Duodenal mucosa (tissue), 2 donors: ENCODE measurements at regions not wholly inside any gene's neighbourhood (a gene's known extent, or its start where the extent isn't known, plus 50 kb on each side); places are given as distances from the start of the nearest gene placed in this dataset.

ENCODE experiments used
- H3K27ac ChIP-seq: one replicate; pipeline ENCODE4 v1.7.0; 2013; ENCODE audit warnings: low read depth, low read length
- H3K27me3 ChIP-seq, 2 donors: one replicate each; pipeline ENCODE4 v1.7.0; 2013; ENCODE audit warnings: low read length in 2 of 2, control low read depth in 1 of 2; ENCODE audit not compliant: insufficient read depth in 2 of 2, control insufficient read depth in 1 of 2
- H3K36me3 ChIP-seq, 2 donors: one replicate each; pipeline ENCODE4 v1.7.0; 2013; ENCODE audit warnings: low read length in 2 of 2, control low read depth in 1 of 2; ENCODE audit not compliant: insufficient read depth in 2 of 2, control insufficient read depth in 1 of 2
- H3K4me1 ChIP-seq, 2 donors: one replicate each; pipeline ENCODE4 v1.7.0; 2013; ENCODE audit warnings: low read length in 2 of 2, control low read depth in 1 of 2; ENCODE audit not compliant: insufficient read depth in 2 of 2, control insufficient read depth in 1 of 2
- H3K4me3 ChIP-seq, 2 donors: one replicate each; pipeline ENCODE4 v1.7.0; 2013; ENCODE audit warnings: low read length in 2 of 2, low read depth in 1 of 2
- H3K9ac ChIP-seq, 2 donors: one replicate each; pipeline ENCODE4 v1.7.0; 2013; ENCODE audit warnings: low read length in 2 of 2, low read depth in 1 of 2
- H3K9me3 ChIP-seq, 2 donors: one replicate each; pipeline ENCODE4 v1.7.0; 2013; ENCODE audit warnings: low read length in 2 of 2, control low read depth in 1 of 2; ENCODE audit not compliant: control insufficient read depth in 1 of 2

DNA sequence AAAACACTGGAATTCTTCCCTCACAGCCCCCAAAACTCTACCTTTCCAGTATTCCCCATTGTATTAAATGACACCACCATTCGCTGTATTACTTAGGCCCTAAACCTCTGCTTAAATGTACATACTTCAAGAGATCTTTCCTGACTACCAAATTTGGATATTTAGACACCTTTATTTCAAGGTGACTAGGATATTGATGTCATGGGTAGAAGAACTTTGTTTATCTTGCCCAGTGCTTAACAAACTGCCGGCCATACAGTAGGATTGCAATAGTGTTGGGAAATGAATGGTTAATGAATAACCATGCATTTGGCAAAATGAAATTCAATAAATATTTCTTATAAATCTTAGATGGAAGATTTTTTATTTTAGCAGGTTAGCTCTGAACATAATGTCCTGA, 86.2 kb upstream of the CA10 start:
- Histone ChIP-seq H3K36me3 (no peaks in the 10 kb centered on the region), H3K27ac (no peak overlapping the region), H3K9me3 (no peaks in the 10 kb centered on the region), H3K27me3 (no peaks in the 10 kb centered on the region), H3K4me1 (no peaks in the 10 kb centered on the region), H3K4me3 (no peak overlapping the region), H3K9ac (no peak overlapping the region)

DNA sequence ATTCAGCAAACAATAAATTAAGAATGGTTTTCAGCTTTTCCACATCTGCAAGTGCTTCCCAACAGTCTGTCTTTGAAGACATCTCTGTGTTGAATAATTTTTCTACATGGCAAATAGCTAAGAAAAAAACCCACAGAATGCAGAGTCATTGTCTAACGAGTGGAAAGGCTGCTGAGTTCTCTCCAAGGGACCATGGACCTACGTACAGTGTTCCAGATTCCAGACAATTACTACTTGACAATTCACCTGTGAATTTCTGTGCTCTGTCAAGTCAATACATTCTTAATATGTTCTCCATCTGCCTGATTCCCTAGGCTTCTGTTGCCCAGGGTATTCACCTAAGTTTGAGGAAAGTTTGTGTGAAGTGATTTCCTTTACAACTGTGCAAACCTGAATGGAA, 83.8 kb upstream of the CA10 start:
- Histone ChIP-seq H3K4me1 (no peaks in the 10 kb centered on the region), H3K36me3 (no peaks in the 10 kb centered on the region)

DNA sequence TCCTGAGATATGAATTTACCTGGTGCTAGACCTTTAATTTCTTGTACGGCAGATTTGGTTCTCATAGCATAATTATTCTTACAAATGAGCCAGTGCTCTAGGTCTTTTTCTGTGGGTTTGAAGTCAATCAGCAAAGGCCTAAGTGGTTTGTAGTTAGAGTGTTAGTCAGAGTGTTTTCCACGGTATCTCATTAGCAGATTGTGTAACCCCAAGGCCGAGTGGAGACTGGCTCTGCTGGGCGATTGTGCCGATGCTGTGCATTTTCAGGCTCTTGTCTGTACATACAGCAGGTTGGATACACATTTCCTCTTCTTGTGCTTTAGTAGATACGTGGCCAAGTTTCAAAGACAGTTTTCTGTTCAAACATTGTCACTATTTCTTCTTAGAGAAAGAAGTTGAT, 78.6 kb upstream of the CA10 start:
- Histone ChIP-seq H3K36me3 (no peaks in the 10 kb centered on the region), H3K27me3 (no peaks in the 10 kb centered on the region), H3K9ac (no peak overlapping the region), H3K4me3 (no peak overlapping the region), H3K9me3 (no peaks in the 10 kb centered on the region), H3K27ac (no peak overlapping the region), H3K4me1 (no peaks in the 10 kb centered on the region)

More for the DNA sequence above, 83.8 kb upstream of the CA10 start:
- H3K27me3 ChIP-seq, result no peaks in the 10 kb centered on the region
- H3K9me3 ChIP-seq, result no peaks in the 10 kb centered on the region
- H3K27ac ChIP-seq, result no peak overlapping the region
- no peak overlapping the region for H3K9ac ChIP-seq
- H3K4me3 ChIP-seq, result no peak overlapping the region

DNA sequence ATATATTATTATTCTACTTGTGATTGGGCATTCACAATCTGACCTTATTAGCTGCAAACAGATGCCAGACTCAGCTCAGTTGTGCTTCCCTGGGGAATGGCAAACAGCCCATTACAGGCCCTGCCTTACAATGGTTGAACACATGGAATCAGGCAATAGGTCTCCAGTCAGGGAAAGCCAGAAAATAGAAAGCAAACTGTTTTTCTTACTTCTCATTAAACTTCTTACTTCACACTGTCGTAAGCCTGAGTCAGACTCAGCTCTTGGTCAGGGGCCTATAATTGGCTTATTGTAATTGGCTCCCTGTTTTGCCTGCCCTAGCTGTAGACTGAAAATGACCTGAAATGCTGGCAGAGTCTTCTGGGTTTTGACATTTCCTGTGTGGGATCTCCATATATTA, 77.0 kb upstream of the CA10 start:
- Histone ChIP-seq H3K9ac (no peak overlapping the region), H3K27me3 (no peaks in the 10 kb centered on the region), H3K4me1 (no peaks in the 10 kb centered on the region), H3K4me3 (no peak overlapping the region), H3K36me3 (no peaks in the 10 kb centered on the region), H3K9me3 (no peaks in the 10 kb centered on the region), H3K27ac (no peak overlapping the region)

DNA sequence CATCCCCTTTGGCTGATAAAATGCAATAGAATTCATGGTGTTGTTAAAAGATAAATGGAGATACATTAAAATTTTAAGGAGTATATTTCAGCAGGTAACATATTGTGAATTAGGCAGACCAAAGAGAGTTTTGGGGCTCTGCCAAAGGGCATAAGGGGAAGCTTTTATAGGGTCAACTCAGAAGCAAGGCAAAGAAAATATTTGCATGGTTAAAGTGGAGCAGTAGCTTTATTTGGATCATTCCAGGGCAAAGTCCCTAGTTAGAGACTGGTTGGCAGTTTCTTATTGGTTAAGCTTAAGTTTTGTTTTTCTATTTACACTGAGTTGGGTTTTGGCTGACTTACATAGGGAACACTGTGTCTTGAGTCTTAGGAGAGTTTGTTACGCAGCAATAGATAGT, 75.1 kb upstream of the CA10 start:
- H3K9ac ChIP-seq, result no peak overlapping the region
- H3K27ac ChIP-seq, result no peak overlapping the region
- H3K27me3 ChIP-seq, result no peaks in the 10 kb centered on the region
- no peaks in the 10 kb centered on the region for H3K4me1 ChIP-seq
- no peaks in the 10 kb centered on the region for H3K9me3 ChIP-seq
- no peak overlapping the region for H3K4me3 ChIP-seq
- no peaks in the 10 kb centered on the region for H3K36me3 ChIP-seq

DNA sequence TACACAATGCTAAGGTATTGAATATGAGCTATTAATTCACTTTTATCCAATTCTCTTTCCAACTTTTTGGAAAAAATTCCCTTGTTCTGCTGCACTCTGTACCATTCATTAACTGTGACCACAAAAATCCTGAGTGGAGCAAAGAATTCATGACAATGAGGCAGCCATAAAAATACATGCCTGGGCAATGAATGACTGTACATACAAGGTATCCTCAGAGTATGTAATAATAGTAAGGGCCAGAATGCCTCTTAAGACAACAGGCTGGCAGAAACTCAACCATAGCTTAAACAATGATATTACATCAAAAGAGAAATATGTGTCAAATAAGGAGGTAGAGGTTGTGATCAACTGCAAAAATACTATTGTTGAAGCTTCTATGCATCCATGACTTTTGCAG, 74.7 kb upstream of the CA10 start:
- Histone ChIP-seq H3K9me3 (no peaks in the 10 kb centered on the region), H3K4me1 (no peaks in the 10 kb centered on the region), H3K27me3 (no peaks in the 10 kb centered on the region), H3K27ac (no peak overlapping the region), H3K36me3 (no peaks in the 10 kb centered on the region), H3K4me3 (no peak overlapping the region), H3K9ac (no peak overlapping the region)

DNA sequence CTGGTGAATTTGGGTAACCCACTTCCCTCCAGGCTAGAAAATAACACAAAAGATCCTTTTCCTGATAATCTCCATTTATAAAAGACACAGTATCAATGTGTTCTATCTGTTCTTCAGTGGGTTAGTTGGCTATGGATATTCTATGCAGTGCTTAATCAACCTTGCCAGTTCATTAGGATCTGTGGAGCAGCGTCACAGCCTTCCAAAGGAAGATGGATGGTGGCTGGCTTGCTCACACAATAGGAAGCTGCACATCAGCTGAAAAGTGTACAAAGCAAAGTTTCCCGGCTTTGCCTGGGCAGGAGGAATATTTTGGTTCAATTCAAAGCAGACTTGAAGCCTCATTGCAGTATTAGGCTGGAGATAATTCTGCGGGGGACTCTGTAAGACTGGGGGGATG, 70.3 kb upstream of the CA10 start:
- Histone ChIP-seq H3K27me3 (no peaks in the 10 kb centered on the region), H3K4me1 (no peaks in the 10 kb centered on the region), H3K9me3 (no peaks in the 10 kb centered on the region), H3K9ac (no peak overlapping the region), H3K27ac (no peak overlapping the region), H3K36me3 (no peaks in the 10 kb centered on the region), H3K4me3 (no peak overlapping the region)

DNA sequence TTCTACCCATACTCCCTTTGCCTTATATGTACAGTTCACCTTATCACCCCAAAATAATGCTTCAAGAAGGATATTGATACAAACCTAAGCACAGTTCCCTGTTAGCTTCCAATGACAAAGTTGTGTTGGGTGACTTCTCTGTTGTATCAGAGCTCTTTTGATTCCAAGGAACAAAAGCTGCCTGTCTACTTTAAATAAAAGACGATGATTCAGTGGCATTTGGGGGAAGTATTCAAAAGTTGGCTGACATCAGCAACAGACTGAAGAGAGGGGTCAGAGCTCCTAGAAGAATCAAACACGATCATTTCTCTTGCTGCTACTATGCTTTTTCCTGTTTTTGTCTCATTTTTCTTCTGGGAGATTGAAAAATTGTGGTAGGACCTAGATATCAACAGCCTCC, 69.4 kb upstream of the CA10 start:
- no peak overlapping the region for H3K27ac ChIP-seq

DNA sequence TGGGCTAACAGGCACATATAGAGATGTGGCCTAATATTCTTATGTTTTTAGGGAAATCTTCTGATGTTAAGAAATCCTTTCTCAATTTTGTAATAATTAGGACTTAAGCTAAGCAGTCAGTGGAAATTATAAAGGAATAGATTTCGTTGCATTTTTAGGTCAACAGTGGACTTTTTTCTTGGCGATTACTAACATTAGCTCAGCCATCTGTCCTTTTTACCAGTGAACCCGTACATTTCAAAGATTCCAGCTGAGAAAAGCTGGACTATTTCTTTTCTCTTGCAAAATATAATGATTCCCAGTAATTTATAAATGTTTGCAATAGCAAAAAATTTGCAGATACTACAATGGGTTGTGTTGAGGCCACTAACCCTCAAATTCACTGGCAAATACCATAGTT, 54.9 kb upstream of the CA10 start:
- Histone ChIP-seq H3K27ac (no peak overlapping the region), H3K4me1 (no peaks in the 10 kb centered on the region), H3K36me3 (no peaks in the 10 kb centered on the region), H3K4me3 (no peak overlapping the region), H3K9ac (no peak overlapping the region), H3K27me3 (no peaks in the 10 kb centered on the region), H3K9me3 (no peaks in the 10 kb centered on the region)

More for the DNA sequence above, 69.4 kb upstream of the CA10 start:
- no peaks in the 10 kb centered on the region for H3K27me3 ChIP-seq
- no peak overlapping the region for H3K9ac ChIP-seq
- no peak overlapping the region for H3K4me3 ChIP-seq
- H3K9me3 ChIP-seq, result no peaks in the 10 kb centered on the region
- no peaks in the 10 kb centered on the region for H3K36me3 ChIP-seq
- no peaks in the 10 kb centered on the region for H3K4me1 ChIP-seq

DNA sequence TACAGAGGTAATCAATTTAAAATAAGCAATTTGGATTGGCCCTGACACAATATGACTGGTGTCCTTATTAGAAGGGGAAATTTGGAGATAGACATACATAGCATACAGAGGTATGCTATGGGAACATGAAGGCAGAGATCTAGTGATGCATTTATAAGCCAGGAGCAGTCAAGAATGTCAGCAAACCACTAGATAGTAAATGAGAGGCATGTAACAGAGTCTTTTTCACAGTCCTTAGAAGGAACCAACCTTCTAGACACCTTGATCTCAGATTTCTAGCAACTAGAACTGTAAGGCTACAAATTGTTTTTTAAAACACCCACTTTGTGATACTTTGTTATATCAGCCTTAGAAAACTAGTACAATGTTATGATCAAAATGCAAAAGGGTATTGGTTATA, 54.3 kb upstream of the CA10 start:
- Histone ChIP-seq H3K27ac (no peak overlapping the region), H3K27me3 (no peaks in the 10 kb centered on the region), H3K4me1 (no peaks in the 10 kb centered on the region), H3K9me3 (no peaks in the 10 kb centered on the region), H3K4me3 (no peak overlapping the region), H3K9ac (no peak overlapping the region), H3K36me3 (no peaks in the 10 kb centered on the region)

DNA sequence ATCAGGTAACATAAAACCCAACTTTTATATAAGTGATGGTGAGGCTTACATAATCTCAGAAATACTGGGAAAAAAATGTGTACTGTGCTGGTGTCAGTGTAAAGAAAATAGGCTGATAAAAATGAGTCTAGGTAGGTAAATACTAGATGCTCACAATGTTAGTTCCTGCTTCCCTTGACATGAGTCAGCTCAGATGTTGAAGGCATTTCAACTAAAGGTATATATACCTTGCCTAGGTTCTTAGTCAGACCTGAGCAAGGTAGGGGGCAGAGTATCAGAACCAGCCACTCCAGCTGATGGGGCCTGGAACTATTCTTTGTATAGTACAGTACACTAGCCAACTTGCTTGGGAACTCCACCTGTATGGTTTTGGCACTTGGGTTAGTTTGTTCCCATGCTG, 51.0 kb upstream of the CA10 start:
- Histone ChIP-seq H3K36me3 (no peaks in the 10 kb centered on the region), H3K4me1 (no peaks in the 10 kb centered on the region), H3K27ac (no peak overlapping the region), H3K4me3 (no peak overlapping the region), H3K27me3 (no peaks in the 10 kb centered on the region), H3K9me3 (no peaks in the 10 kb centered on the region), H3K9ac (no peak overlapping the region)
